Inferior parietal cortex (tissue), 1 donor: ENCODE measurements at regions not wholly inside any gene's neighbourhood (a gene's known extent, or its start where the extent isn't known, plus 50 kb on each side); places are given as distances from the start of the nearest gene placed in this dataset.

ENCODE experiments used
- DNase-seq: peaks from one replicate; pipeline ENCODE4 v3.0.0-alpha.2; 2016; ENCODE audit errors: extremely low spot score

GRCh38 chr20:3309226-3309625, 70.2 kb upstream of the SLC4A11 start:
- no peak for DNase-seq

- DNase-seq: no peak
These were observed 68.7 kb upstream of the SLC4A11 start for GRCh38 chr20:3307725-3308124.

GRCh38 chr20:3307078-3307477, 68.1 kb upstream of the SLC4A11 start:
- DNase-seq: no peak

GRCh38 chr20:3306068-3306467, 67.1 kb upstream of the SLC4A11 start:
- DNase-seq: no peak

GRCh38 chr20:3304456-3304855, 65.5 kb upstream of the SLC4A11 start:
- DNase-seq: no peak

GRCh38 chr20:3297079-3297378, 58.0 kb upstream of the SLC4A11 start:
- no peak for DNase-seq

- no peak for DNase-seq
These were observed 57.5 kb upstream of the SLC4A11 start for GRCh38 chr20:3296261-3297078.
